MM.1S (cell line): ENCODE measurements at regions not wholly inside any gene's neighbourhood (a gene's known extent, or its start where the extent isn't known, plus 50 kb on each side); places are given as distances from the start of the nearest gene placed in this dataset.

Experiments used
- CTCF ChIP-seq: fragments of 300-600 bp; sonication (generic); IDR thresholded peaks from 2 replicates; pipeline ENCODE4 v1.5.1; 2016; ENCODE audit warnings: antibody characterized with exemption, low read length, mixed read lengths
- EZH2 ChIP-seq: fragments of 300-600 bp; sonication (generic); optimal IDR thresholded peaks from 2 replicates; pipeline ENCODE3; 2017; ENCODE audit warnings: low read depth, mild to moderate bottlenecking, antibody characterized with exemption, low read length, mixed read lengths
- EZH2phosphoT487 ChIP-seq: fragments of 300-600 bp; sonication (generic); IDR thresholded peaks from 2 replicates; pipeline ENCODE4 v1.6.1; 2018; ENCODE audit warnings: antibody characterized with exemption, low read length

GRCh38 chr1:5012249-5012648 is 357.8 kb downstream of the AJAP1 start:
- no peak for TF ChIP-seq CTCF
- TF ChIP-seq EZH2, result no peak
- no peak for TF ChIP-seq EZH2phosphoT487
